ENCODE measurements at regions not wholly inside any gene's neighbourhood (a gene's known extent, or its start where the extent isn't known, plus 50 kb on each side); places are given as distances from the start of the nearest gene placed in this dataset.

- no peaks in the 10 kb centered on the region for H3K36me3 ChIP-seq (ENCODE audit: control insufficient read depth in 3 of 3, insufficient read depth in 3 of 3, low read length in 3 of 3)
- H3K9me3 ChIP-seq (ENCODE audit: control insufficient read depth in 3 of 3, low read length in 3 of 3), result no peaks in the 10 kb centered on the region
- peaks cover 5 to 15% (median 10%) of the 10 kb centered on the region in 3 donors for H3K4me1 ChIP-seq (ENCODE audit: control insufficient read depth in 3 of 3, insufficient read depth in 3 of 3, low read length in 3 of 3)
- no peak overlapping the region for H3K9ac ChIP-seq (ENCODE audit: low read depth in 1 of 3, low read length in 3 of 3)
- peaks cover 2 to 18% (median 13%) of the 10 kb centered on the region in 3 donors for H3K27me3 ChIP-seq (ENCODE audit: control insufficient read depth in 3 of 3, insufficient read depth in 3 of 3, low read length in 3 of 3)
- no peak overlapping the region for H3K27ac ChIP-seq (ENCODE audit: low read depth, low read length)
- no peak overlapping the region for H3K4me3 ChIP-seq (ENCODE audit: low read length in 3 of 3)
Measured at GRCh38 chr2:736939-737338, 59.7 kb upstream of the TMEM18 start.

DNA sequence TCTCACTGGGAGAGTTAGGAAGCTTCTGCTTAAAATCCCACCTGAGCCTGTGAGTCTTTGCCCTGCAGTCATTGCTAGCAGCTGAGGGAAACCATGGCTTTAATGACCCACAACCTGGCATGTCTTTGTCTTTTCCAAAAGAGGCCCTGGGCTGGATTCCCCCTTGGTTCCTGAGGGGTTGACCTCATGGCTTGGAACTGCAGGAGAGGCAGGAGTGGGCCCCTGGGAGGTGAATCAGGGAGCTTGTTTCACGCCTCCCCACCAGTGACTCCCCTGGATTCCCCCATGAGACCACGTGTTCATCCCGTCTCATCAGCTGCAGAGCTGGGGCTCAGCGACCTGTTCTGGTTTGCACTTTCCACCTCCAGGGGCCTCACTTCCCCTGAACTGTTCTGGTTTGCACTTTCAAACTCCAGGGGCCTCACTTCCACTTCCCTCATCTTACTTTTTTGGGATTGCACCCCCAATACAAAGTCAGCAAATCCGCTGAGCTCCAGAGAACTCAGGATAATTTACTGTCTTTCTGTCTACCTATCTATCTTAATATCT is 58.5 kb upstream of the TMEM18 start:
- peaks cover 5 to 13% (median 8%) of the 10 kb centered on the region in 3 donors for H3K4me1 ChIP-seq (ENCODE audit: control insufficient read depth in 3 of 3, insufficient read depth in 3 of 3, low read length in 3 of 3)
- H3K27ac ChIP-seq (ENCODE audit: low read depth, low read length), result no peak overlapping the region
- no peaks in the 10 kb centered on the region for H3K36me3 ChIP-seq (ENCODE audit: control insufficient read depth in 3 of 3, insufficient read depth in 3 of 3, low read length in 3 of 3)
- no peak overlapping the region for H3K4me3 ChIP-seq (ENCODE audit: low read length in 3 of 3)
- H3K27me3 ChIP-seq (ENCODE audit: control insufficient read depth in 3 of 3, insufficient read depth in 3 of 3, low read length in 3 of 3), result peaks cover 2 to 18% (median 17%) of the 10 kb centered on the region in 3 donors
- no peak overlapping the region for H3K9ac ChIP-seq (ENCODE audit: low read depth in 1 of 3, low read length in 3 of 3)
- no peaks in the 10 kb centered on the region for H3K9me3 ChIP-seq (ENCODE audit: control insufficient read depth in 3 of 3, low read length in 3 of 3)

DNA sequence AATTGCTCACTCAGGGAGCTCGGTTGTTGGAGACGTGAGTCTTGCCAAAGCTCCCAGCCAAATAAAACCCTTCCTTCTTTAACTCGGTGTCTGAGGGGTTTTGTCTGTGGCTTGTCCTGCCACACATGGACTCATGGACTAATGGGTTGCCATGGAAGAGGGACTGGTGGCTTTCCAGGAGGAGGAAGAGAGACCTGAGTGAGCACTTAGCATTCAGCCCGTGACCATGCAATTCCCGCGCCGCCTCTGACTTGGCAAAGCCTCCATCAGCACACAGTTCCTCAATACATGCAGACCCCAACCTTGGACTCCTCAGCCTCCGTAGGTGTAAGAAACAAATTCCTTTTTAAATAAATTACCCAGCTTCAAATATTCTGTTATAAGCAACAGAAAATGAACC is 57.3 kb upstream of the TMEM18 start:
- Histone ChIP-seq H3K27me3 (ENCODE audit: control insufficient read depth in 3 of 3, insufficient read depth in 3 of 3, low read length in 3 of 3) (peaks cover 4 to 14% (median 11%) of the 10 kb centered on the region in 3 donors), H3K4me3 (ENCODE audit: low read length in 3 of 3) (no peak overlapping the region), H3K27ac (ENCODE audit: low read depth, low read length) (no peak overlapping the region), H3K9ac (ENCODE audit: low read depth in 1 of 3, low read length in 3 of 3) (no peak overlapping the region), H3K9me3 (ENCODE audit: control insufficient read depth in 3 of 3, low read length in 3 of 3) (no peaks in the 10 kb centered on the region), H3K36me3 (ENCODE audit: control insufficient read depth in 3 of 3, insufficient read depth in 3 of 3, low read length in 3 of 3) (no peaks in the 10 kb centered on the region), H3K4me1 (ENCODE audit: control insufficient read depth in 3 of 3, insufficient read depth in 3 of 3, low read length in 3 of 3) (peaks cover 0 to under 1% (median 0%) of the 10 kb centered on the region in 3 donors)

GRCh38 chr2:733495-733894 is 56.3 kb upstream of the TMEM18 start:
- Histone ChIP-seq H3K36me3 (ENCODE audit: control insufficient read depth in 3 of 3, insufficient read depth in 3 of 3, low read length in 3 of 3) (no peaks in the 10 kb centered on the region), H3K27ac (ENCODE audit: low read depth, low read length) (no peak overlapping the region), H3K9me3 (ENCODE audit: control insufficient read depth in 3 of 3, low read length in 3 of 3) (no peaks in the 10 kb centered on the region), H3K27me3 (ENCODE audit: control insufficient read depth in 3 of 3, insufficient read depth in 3 of 3, low read length in 3 of 3) (peaks cover 4 to 11% (median 8%) of the 10 kb centered on the region in 3 donors), H3K9ac (ENCODE audit: low read depth in 1 of 3, low read length in 3 of 3) (no peak overlapping the region), H3K4me1 (ENCODE audit: control insufficient read depth in 3 of 3, insufficient read depth in 3 of 3, low read length in 3 of 3) (no peaks in the 10 kb centered on the region), H3K4me3 (ENCODE audit: low read length in 3 of 3) (no peak overlapping the region)

GRCh38 chr2:733001-733400 is 55.8 kb upstream of the TMEM18 start:
- Histone ChIP-seq H3K9me3 (ENCODE audit: control insufficient read depth in 3 of 3, low read length in 3 of 3) (no peaks in the 10 kb centered on the region), H3K4me3 (ENCODE audit: low read length in 3 of 3) (no peak overlapping the region), H3K9ac (ENCODE audit: low read depth in 1 of 3, low read length in 3 of 3) (no peak overlapping the region), H3K27ac (ENCODE audit: low read depth, low read length) (no peak overlapping the region), H3K27me3 (ENCODE audit: control insufficient read depth in 3 of 3, insufficient read depth in 3 of 3, low read length in 3 of 3) (peaks cover 4 to 15% (median 7%) of the 10 kb centered on the region in 3 donors), H3K36me3 (ENCODE audit: control insufficient read depth in 3 of 3, insufficient read depth in 3 of 3, low read length in 3 of 3) (no peaks in the 10 kb centered on the region), H3K4me1 (ENCODE audit: control insufficient read depth in 3 of 3, insufficient read depth in 3 of 3, low read length in 3 of 3) (no peaks in the 10 kb centered on the region)

DNA sequence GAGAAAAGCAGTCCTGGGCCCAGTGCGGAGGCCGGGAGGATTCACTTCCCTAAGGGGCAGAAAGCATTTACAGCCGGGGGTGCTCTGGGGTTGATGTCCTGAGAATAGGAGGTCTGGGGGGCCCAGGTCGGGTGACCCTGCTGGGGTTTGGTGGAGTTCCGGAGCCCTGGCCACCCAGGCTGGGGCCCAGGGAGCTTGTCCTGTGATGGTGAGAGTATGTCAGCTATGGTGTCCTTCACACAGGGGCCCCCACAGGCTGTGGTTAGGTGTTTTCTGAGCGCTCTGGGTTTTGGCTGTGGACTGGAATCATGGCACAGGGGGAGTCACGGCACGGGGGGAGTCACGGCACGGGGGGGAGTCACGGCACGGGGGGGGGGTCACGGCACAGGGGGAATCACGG is 54.5 kb upstream of the TMEM18 start:
- no peak overlapping the region for H3K9ac ChIP-seq (ENCODE audit: low read depth in 1 of 3, low read length in 3 of 3)
- H3K4me3 ChIP-seq (ENCODE audit: low read length in 3 of 3), result no peak overlapping the region
- H3K27ac ChIP-seq (ENCODE audit: low read depth, low read length), result no peak overlapping the region
- H3K4me1 ChIP-seq (ENCODE audit: control insufficient read depth in 3 of 3, insufficient read depth in 3 of 3, low read length in 3 of 3), result no peaks in the 10 kb centered on the region
- H3K36me3 ChIP-seq (ENCODE audit: control insufficient read depth in 3 of 3, insufficient read depth in 3 of 3, low read length in 3 of 3), result no peaks in the 10 kb centered on the region
- H3K9me3 ChIP-seq (ENCODE audit: control insufficient read depth in 3 of 3, low read length in 3 of 3), result no peaks in the 10 kb centered on the region
- peaks cover 4 to 17% (median 7%) of the 10 kb centered on the region in 3 donors for H3K27me3 ChIP-seq (ENCODE audit: control insufficient read depth in 3 of 3, insufficient read depth in 3 of 3, low read length in 3 of 3)

GRCh38 chr2:729376-729861 is 52.2 kb upstream of the TMEM18 start:
- peaks cover 3 to 13% (median 4%) of the 10 kb centered on the region in 3 donors for H3K27me3 ChIP-seq (ENCODE audit: control insufficient read depth in 3 of 3, insufficient read depth in 3 of 3, low read length in 3 of 3)
- H3K4me1 ChIP-seq (ENCODE audit: control insufficient read depth in 3 of 3, insufficient read depth in 3 of 3, low read length in 3 of 3), result no peaks in the 10 kb centered on the region
- H3K36me3 ChIP-seq (ENCODE audit: control insufficient read depth in 3 of 3, insufficient read depth in 3 of 3, low read length in 3 of 3), result no peaks in the 10 kb centered on the region
- H3K9ac ChIP-seq (ENCODE audit: low read depth in 1 of 3, low read length in 3 of 3), result no peak overlapping the region
- H3K9me3 ChIP-seq (ENCODE audit: control insufficient read depth in 3 of 3, low read length in 3 of 3), result no peaks in the 10 kb centered on the region
- H3K4me3 ChIP-seq (ENCODE audit: low read length in 3 of 3), result no peak overlapping the region
- no peak overlapping the region for H3K27ac ChIP-seq (ENCODE audit: low read depth, low read length)

- Histone ChIP-seq H3K9ac (ENCODE audit: low read depth in 1 of 3, low read length in 3 of 3) (no peak overlapping the region), H3K4me3 (ENCODE audit: low read length in 3 of 3) (no peak overlapping the region), H3K36me3 (ENCODE audit: control insufficient read depth in 3 of 3, insufficient read depth in 3 of 3, low read length in 3 of 3) (no peaks in the 10 kb centered on the region), H3K27ac (ENCODE audit: low read depth, low read length) (no peak overlapping the region), H3K9me3 (ENCODE audit: control insufficient read depth in 3 of 3, low read length in 3 of 3) (no peaks in the 10 kb centered on the region), H3K27me3 (ENCODE audit: control insufficient read depth in 3 of 3, insufficient read depth in 3 of 3, low read length in 3 of 3) (peaks cover 8 to 13% (median 11%) of the 10 kb centered on the region in 3 donors), H3K4me1 (ENCODE audit: control insufficient read depth in 3 of 3, insufficient read depth in 3 of 3, low read length in 3 of 3) (no peaks in the 10 kb centered on the region)
Measured at GRCh38 chr2:728165-728564, 51.0 kb upstream of the TMEM18 start.

DNA sequence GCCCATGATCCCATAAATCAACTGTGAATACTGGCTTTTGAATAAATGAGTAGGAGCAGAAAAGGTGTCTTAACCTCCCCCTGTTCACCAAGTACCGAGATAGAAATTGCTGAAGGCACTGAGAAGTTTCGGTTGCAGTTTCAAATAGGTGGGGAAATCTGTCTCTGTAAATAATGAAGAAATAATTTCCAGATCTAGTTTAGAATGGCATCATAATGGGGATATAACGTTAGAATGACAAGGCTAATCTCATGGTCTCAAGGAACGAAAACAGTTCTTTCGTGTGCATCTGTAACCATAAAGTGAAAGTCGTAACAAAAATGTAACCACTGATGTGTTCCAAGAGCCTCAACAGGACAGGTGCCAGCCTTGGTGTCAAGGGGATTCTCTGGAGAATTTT is 49.9 kb upstream of the TMEM18 start:
- H3K27ac ChIP-seq (ENCODE audit: low read depth, low read length), result no peak overlapping the region
- H3K9me3 ChIP-seq (ENCODE audit: control insufficient read depth in 3 of 3, low read length in 3 of 3), result no peaks in the 10 kb centered on the region
- no peak overlapping the region for H3K4me3 ChIP-seq (ENCODE audit: low read length in 3 of 3)
- no peaks in the 10 kb centered on the region for H3K4me1 ChIP-seq (ENCODE audit: control insufficient read depth in 3 of 3, insufficient read depth in 3 of 3, low read length in 3 of 3)
- H3K9ac ChIP-seq (ENCODE audit: low read depth in 1 of 3, low read length in 3 of 3), result no peak overlapping the region
- no peaks in the 10 kb centered on the region for H3K36me3 ChIP-seq (ENCODE audit: control insufficient read depth in 3 of 3, insufficient read depth in 3 of 3, low read length in 3 of 3)
- peaks cover 8 to 13% (median 11%) of the 10 kb centered on the region in 3 donors for H3K27me3 ChIP-seq (ENCODE audit: control insufficient read depth in 3 of 3, insufficient read depth in 3 of 3, low read length in 3 of 3)
